ENCODE measurements at regions not wholly inside any gene's neighbourhood (a gene's known extent, or its start where the extent isn't known, plus 50 kb on each side); places are given as distances from the start of the nearest gene placed in this dataset.

GRCh38 chr6:155709262-155709661 lies 253.6 kb upstream of the NOX3 start:
- DNase-seq, result no peak
- no peak overlapping the region for H3K27ac ChIP-seq
- H3K4me3 ChIP-seq, result no peak overlapping the region
- no peaks in the 10 kb centered on the region for H3K27me3 ChIP-seq
- no peaks in the 10 kb centered on the region for H3K9me3 ChIP-seq
- intact Hi-C loops (cut with DNase I), result no loop called here
- no peak for TF ChIP-seq EP300 (IDR thresholded peaks at IDR 0.05)
- no peak for TF ChIP-seq POLR2A (IDR thresholded peaks at IDR 0.05)
- TF ChIP-seq CTCF (IDR thresholded peaks at IDR 0.05), result no peak
- WGBS, 3 donors, result 93 to 98% (median 94%) methylated on average over 10 of the region's 10 CpGs
- no peaks in the 10 kb centered on the region for H3K36me3 ChIP-seq
- no peaks in the 10 kb centered on the region for H3K4me1 ChIP-seq (ENCODE audit: insufficient read depth)

- no peaks in the 10 kb centered on the region for H3K27me3 ChIP-seq
- intact Hi-C loops (cut with DNase I), result no loop called here
- no peak overlapping the region for H3K27ac ChIP-seq
- H3K4me3 ChIP-seq, result no peak overlapping the region
- no peaks in the 10 kb centered on the region for H3K4me1 ChIP-seq (ENCODE audit: insufficient read depth)
- TF ChIP-seq POLR2A (IDR thresholded peaks at IDR 0.05) (no peak), CTCF (IDR thresholded peaks at IDR 0.05) (no peak), EP300 (IDR thresholded peaks at IDR 0.05) (no peak)
- WGBS, 3 donors, result 97 to 98% (median 97%) methylated on average over 5 of the region's 5 CpGs
- no peak for DNase-seq
- no peaks in the 10 kb centered on the region for H3K9me3 ChIP-seq
- H3K36me3 ChIP-seq, result no peaks in the 10 kb centered on the region
Observed at GRCh38 chr6:155708100-155708499, 252.5 kb upstream of the NOX3 start.

GRCh38 chr6:155706806-155707205 lies 251.2 kb upstream of the NOX3 start:
- H3K4me1 ChIP-seq (ENCODE audit: insufficient read depth), result no peaks in the 10 kb centered on the region
- intact Hi-C loops (cut with DNase I), result no loop called here
- WGBS, 3 donors, result 82 to 91% (median 88%) methylated on average over 1 of the region's 1 CpG

GRCh38 chr6:155706341-155706740 lies 250.7 kb upstream of the NOX3 start:
- H3K4me3 ChIP-seq, result no peak overlapping the region
- TF ChIP-seq POLR2A (IDR thresholded peaks at IDR 0.05) (no peak), EP300 (IDR thresholded peaks at IDR 0.05) (no peak), CTCF (IDR thresholded peaks at IDR 0.05) (no peak)
- intact Hi-C loops (cut with DNase I), result no loop called here
- no peaks in the 10 kb centered on the region for H3K27me3 ChIP-seq
- no peaks in the 10 kb centered on the region for H3K4me1 ChIP-seq (ENCODE audit: insufficient read depth)
- DNase-seq, result no peak
- no peaks in the 10 kb centered on the region for H3K9me3 ChIP-seq
- no peaks in the 10 kb centered on the region for H3K36me3 ChIP-seq
- WGBS, 3 donors, result 83 to 94% (median 88%) methylated on average over 2 of the region's 2 CpGs
- H3K27ac ChIP-seq, result no peak overlapping the region

More at GRCh38 chr6:155706806-155707205, 251.2 kb upstream of the NOX3 start:
- H3K36me3 ChIP-seq, result no peaks in the 10 kb centered on the region
- no peak overlapping the region for H3K4me3 ChIP-seq
- no peak for TF ChIP-seq POLR2A (IDR thresholded peaks at IDR 0.05)
- no peak for TF ChIP-seq EP300 (IDR thresholded peaks at IDR 0.05)
- TF ChIP-seq CTCF (IDR thresholded peaks at IDR 0.05), result no peak
- H3K27me3 ChIP-seq, result no peaks in the 10 kb centered on the region
- no peak overlapping the region for H3K27ac ChIP-seq
- H3K9me3 ChIP-seq, result no peaks in the 10 kb centered on the region
- no peak for DNase-seq

GRCh38 chr6:155701342-155701741 lies 245.7 kb upstream of the NOX3 start:
- Histone ChIP-seq H3K4me3 (no peak overlapping the region), H3K27me3 (no peaks in the 10 kb centered on the region), H3K4me1 (ENCODE audit: insufficient read depth) (no peaks in the 10 kb centered on the region), H3K27ac (no peak overlapping the region), H3K9me3 (no peaks in the 10 kb centered on the region), H3K36me3 (no peaks in the 10 kb centered on the region)
- WGBS, 3 donors, result 68 to 73% (median 69%) methylated on average over 6 of the region's 6 CpGs
- DNase-seq, result no peak
- no peak for TF ChIP-seq CTCF (IDR thresholded peaks at IDR 0.05)
- intact Hi-C loops (cut with DNase I), result no loop called here
